ENCODE measurements at regions not wholly inside any gene's neighbourhood (a gene's known extent, or its start where the extent isn't known, plus 50 kb on each side); places are given as distances from the start of the nearest gene placed in this dataset.

DNA sequence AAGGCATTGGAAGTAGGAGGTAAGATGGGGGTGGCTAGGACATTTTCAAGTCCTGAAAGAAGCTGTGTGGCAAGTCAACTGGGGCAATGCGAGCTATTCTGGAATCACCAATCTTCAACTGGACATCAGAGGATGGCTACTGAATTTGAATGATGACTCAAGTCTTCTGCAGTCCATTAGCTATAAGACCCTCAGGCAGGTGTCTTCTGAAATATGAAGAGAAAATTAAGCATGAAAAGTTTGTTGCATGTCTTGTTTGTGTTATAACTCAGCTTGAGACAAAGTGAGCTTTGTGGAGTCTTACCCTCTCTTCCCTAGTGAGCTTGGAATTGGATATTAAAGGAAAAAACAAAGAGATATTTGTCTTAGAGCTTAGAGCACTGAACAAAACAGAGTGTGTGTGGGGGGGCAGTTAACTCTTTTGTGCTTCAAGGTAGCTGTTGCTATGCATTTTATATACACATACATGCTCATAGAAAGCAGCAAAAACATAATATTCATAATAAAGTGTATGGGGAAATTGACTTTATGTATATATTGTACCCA lies 979.1 kb downstream of the MCTP2 start:
- dilution Hi-C loops (cut with MboI; ENCODE audit: extremely low pct_ligation_motif_present, low sequenced_read_pairs), result no loop called here
- Histone ChIP-seq H3K36me3 (ENCODE audit: control insufficient read depth in 2 of 2, extremely low read depth in 1 of 2, insufficient read depth in 2 of 2, low read length in 2 of 2) (no peaks in the 10 kb centered on the region), H3K4me1 (ENCODE audit: control insufficient read depth, extremely low read depth, insufficient read depth, low read length) (no peaks in the 10 kb centered on the region), H4K20me1 (ENCODE audit: control insufficient read depth, extremely low read depth, insufficient read depth, low read length) (no peaks in the 10 kb centered on the region), H3K27me3 (ENCODE audit: control insufficient read depth, extremely low read depth, insufficient read depth, low read length) (no peaks in the 10 kb centered on the region), H3K4me2 (ENCODE audit: control insufficient read depth, extremely low read depth, insufficient read depth, low read depth, low read length) (no peak overlapping the region), H3K9ac (ENCODE audit: control insufficient read depth, extremely low read depth, insufficient read depth, low read length) (no peak overlapping the region), H3K9me1 (ENCODE audit: control insufficient read depth, extremely low read depth, insufficient read depth, low read length) (no peaks in the 10 kb centered on the region), H3K27ac (ENCODE audit: control insufficient read depth, insufficient read depth, low read length) (no peak overlapping the region), H2AFZ (ENCODE audit: control insufficient read depth, low read length) (no peak overlapping the region), H3K9me3 (ENCODE audit: control insufficient read depth, low read depth, low read length) (no peaks in the 10 kb centered on the region), H3K79me2 (ENCODE audit: control insufficient read depth, insufficient read depth, low read length) (no peaks in the 10 kb centered on the region), H3K4me3 (ENCODE audit: control insufficient read depth in 2 of 3, extremely low read depth in 1 of 3, insufficient read depth in 2 of 3, low read depth in 1 of 3, low read length in 3 of 3) (no peak overlapping the region)
- TF ChIP-seq EZH2 (IDR thresholded peaks at IDR 0.05; ENCODE audit: low read length), result no peak
- TF ChIP-seq, protein P1, sequence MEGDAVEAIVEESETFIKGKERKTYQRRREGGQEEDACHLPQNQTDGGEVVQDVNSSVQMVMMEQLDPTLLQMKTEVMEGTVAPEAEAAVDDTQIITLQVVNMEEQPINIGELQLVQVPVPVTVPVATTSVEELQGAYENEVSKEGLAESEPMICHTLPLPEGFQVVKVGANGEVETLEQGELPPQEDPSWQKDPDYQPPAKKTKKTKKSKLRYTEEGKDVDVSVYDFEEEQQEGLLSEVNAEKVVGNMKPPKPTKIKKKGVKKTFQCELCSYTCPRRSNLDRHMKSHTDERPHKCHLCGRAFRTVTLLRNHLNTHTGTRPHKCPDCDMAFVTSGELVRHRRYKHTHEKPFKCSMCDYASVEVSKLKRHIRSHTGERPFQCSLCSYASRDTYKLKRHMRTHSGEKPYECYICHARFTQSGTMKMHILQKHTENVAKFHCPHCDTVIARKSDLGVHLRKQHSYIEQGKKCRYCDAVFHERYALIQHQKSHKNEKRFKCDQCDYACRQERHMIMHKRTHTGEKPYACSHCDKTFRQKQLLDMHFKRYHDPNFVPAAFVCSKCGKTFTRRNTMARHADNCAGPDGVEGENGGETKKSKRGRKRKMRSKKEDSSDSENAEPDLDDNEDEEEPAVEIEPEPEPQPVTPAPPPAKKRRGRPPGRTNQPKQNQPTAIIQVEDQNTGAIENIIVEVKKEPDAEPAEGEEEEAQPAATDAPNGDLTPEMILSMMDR (optimal IDR thresholded peaks at IDR 0.05 in 1 of 3, IDR thresholded peaks at IDR 0.05 in 1 of 3, conservative IDR thresholded peaks at IDR 0.05 in 1 of 3; ENCODE audit: extremely low read depth in 1 of 3, insufficient read depth in 2 of 3, low read length in 3 of 3), result no peak
- DNase-seq (ENCODE audit: low read depth, low spot score), result no peak
- no peak for FAIRE-seq

DNA sequence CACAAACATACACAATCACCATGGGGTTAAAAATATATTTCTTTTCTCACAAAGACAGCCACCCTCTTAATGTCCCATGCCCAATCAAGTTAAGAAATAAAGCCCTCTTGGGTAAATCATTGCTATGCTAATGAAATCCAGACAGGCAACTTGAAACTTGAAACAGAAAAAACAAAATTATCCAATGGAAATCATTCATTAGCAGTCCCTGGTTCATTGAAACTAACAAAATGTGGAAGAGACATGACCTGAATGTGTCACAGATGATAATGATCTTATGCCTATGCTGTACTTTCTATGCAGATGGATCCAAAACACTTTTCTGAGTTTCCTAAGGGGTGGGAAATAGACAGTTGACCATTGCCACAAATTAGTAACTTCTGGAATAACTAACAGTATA lies 983.7 kb downstream of the MCTP2 start:
- no peaks in the 10 kb centered on the region for H3K4me1 ChIP-seq (ENCODE audit: control insufficient read depth, extremely low read depth, insufficient read depth, low read length)
- H3K79me2 ChIP-seq (ENCODE audit: control insufficient read depth, insufficient read depth, low read length), result no peaks in the 10 kb centered on the region
- FAIRE-seq (no peak), DNase-seq (ENCODE audit: low read depth, low spot score) (no peak)
- no peaks in the 10 kb centered on the region for H3K27me3 ChIP-seq (ENCODE audit: control insufficient read depth, extremely low read depth, insufficient read depth, low read length)
- dilution Hi-C loops (cut with MboI; ENCODE audit: extremely low pct_ligation_motif_present, low sequenced_read_pairs), result no loop called here
- H4K20me1 ChIP-seq (ENCODE audit: control insufficient read depth, extremely low read depth, insufficient read depth, low read length), result no peaks in the 10 kb centered on the region
- H3K9me3 ChIP-seq (ENCODE audit: control insufficient read depth, low read depth, low read length), result no peaks in the 10 kb centered on the region
- TF ChIP-seq EZH2 (IDR thresholded peaks at IDR 0.05; ENCODE audit: low read length), result no peak
- TF ChIP-seq, protein P1 (optimal IDR thresholded peaks at IDR 0.05 in 1 of 3, IDR thresholded peaks at IDR 0.05 in 1 of 3, conservative IDR thresholded peaks at IDR 0.05 in 1 of 3; ENCODE audit: extremely low read depth in 1 of 3, insufficient read depth in 2 of 3, low read length in 3 of 3), result no peak
- H3K27ac ChIP-seq (ENCODE audit: control insufficient read depth, insufficient read depth, low read length), result no peak overlapping the region
- no peak overlapping the region for H3K4me2 ChIP-seq (ENCODE audit: control insufficient read depth, extremely low read depth, insufficient read depth, low read depth, low read length)
- no peaks in the 10 kb centered on the region for H3K36me3 ChIP-seq (ENCODE audit: control insufficient read depth in 2 of 2, extremely low read depth in 1 of 2, insufficient read depth in 2 of 2, low read length in 2 of 2)
- H3K9ac ChIP-seq (ENCODE audit: control insufficient read depth, extremely low read depth, insufficient read depth, low read length), result no peak overlapping the region
- no peak overlapping the region for H2AFZ ChIP-seq (ENCODE audit: control insufficient read depth, low read length)
- H3K9me1 ChIP-seq (ENCODE audit: control insufficient read depth, extremely low read depth, insufficient read depth, low read length), result no peaks in the 10 kb centered on the region
- no peak overlapping the region for H3K4me3 ChIP-seq (ENCODE audit: control insufficient read depth in 2 of 3, extremely low read depth in 1 of 3, insufficient read depth in 2 of 3, low read depth in 1 of 3, low read length in 3 of 3)

Data from keratinocyte (primary cell).